Right hindlimb (tissue), 1 donor: ENCODE measurements at regions not wholly inside any gene's neighbourhood (a gene's known extent, or its start where the extent isn't known, plus 50 kb on each side); places are given as distances from the start of the nearest gene placed in this dataset.
A peak's percentile ranks its signal among the peaks of the same experiment; 100 is the strongest.

ENCODE experiments used
- DNase-seq: peaks from one replicate; pipeline ENCODE4 v3.0.0-alpha.2; 2018

- DNase-seq: no peak
Observed at GRCh38 chr3:31232055-31233025, 300.4 kb upstream of the STT3B start.

- no peak for DNase-seq
Observed at GRCh38 chr3:31234145-31234544, 298.6 kb upstream of the STT3B start.

- peak; percentile 37 for DNase-seq
Observed at GRCh38 chr3:31235062-31235700, 297.5 kb upstream of the STT3B start.

DNA sequence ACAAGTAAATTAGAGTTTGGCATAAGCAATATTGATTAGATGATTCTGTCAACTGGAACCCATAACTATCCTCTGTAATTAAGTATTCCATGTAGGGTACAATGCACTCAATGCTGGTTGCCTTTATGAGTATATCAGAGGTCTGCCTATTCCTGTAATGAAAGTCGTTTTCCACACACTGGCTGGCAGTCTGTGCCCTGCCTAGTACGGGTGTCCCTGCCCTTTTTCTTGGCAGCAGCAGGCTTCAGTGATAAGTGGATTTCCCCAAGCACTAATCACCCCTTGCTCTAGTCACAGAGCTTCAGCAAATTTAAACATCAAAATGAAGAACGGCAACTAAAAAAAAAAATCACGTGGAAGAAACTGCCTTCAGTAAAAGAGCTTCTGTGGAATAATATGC lies 294.8 kb upstream of the STT3B start:
- no peak for DNase-seq

DNA sequence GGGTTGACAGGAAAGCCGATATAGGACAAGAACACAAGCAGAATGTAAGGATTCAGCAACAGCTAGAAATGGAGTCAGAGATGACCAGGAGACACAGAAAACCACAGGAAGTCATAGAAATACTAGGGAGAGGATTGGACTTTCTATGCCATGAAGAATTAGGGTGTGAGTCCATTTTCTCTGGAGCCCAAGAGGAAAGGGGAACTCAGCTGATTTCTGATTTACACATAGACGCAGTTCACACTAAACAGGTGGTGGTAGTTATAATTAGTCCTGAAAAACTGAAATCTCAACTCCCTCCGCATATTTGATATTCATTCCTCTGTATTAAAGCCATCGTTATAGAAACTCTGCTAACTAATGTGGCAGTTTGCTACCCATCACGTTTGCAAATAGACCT lies 292.7 kb upstream of the STT3B start:
- DNase-seq: no peak

DNA sequence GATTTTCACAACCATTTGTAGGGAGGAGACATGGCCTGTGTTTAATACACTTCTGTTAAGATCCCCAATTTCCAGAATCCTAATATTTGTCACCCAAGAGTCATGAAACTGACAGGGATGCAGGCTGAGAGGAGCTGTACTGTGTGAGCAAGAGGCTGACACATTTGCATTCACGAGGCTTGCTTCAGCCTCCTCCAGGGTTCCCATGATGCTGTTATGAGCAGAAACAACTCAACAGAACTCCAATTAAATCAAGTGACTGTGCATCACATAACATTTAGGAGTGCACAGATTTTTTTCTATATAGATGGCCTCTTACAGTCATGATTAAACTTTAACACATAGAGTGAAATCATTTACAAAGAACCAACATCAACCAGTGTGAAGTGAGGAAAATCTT lies 292.3 kb upstream of the STT3B start:
- no peak for DNase-seq

DNA sequence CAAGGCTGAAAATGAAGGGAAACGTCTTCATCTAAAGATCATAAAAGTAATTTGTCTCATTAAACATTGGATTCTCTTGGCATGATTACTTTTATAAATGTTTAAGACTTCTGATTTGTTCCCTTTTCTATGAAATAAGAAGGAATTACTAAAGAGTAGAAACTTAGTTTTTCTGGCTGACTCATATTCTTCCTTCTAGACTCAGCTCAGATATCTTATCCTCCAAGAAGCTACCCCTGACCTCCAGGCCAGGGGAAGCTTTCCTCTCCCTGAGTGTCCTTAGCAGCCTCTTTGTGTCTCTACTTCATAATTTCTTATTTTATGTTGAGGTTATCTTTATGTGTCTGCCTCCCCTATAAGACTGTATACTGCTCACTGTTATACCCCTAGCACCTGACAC lies 291.9 kb upstream of the STT3B start:
- DNase-seq: no peak

DNA sequence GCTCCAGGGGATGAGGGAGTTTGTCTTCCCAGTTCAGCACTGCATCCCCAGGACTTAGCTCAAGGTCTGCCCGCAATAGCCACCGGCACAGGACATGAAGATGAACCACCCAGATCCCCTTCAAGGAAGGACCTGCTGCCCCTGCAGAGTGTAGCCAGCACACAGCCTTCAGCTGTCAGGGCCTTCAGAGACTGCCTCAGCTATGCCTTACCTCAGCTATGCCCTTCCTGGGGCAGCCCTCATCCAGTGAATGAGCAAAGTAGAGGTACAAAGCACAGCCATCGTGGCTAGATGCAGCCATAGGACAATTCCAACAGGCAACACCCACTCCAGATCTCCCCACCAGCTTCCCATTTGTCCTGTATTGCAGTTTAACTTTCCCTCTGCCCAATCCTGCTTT lies 291.2 kb upstream of the STT3B start:
- no peak for DNase-seq

DNA sequence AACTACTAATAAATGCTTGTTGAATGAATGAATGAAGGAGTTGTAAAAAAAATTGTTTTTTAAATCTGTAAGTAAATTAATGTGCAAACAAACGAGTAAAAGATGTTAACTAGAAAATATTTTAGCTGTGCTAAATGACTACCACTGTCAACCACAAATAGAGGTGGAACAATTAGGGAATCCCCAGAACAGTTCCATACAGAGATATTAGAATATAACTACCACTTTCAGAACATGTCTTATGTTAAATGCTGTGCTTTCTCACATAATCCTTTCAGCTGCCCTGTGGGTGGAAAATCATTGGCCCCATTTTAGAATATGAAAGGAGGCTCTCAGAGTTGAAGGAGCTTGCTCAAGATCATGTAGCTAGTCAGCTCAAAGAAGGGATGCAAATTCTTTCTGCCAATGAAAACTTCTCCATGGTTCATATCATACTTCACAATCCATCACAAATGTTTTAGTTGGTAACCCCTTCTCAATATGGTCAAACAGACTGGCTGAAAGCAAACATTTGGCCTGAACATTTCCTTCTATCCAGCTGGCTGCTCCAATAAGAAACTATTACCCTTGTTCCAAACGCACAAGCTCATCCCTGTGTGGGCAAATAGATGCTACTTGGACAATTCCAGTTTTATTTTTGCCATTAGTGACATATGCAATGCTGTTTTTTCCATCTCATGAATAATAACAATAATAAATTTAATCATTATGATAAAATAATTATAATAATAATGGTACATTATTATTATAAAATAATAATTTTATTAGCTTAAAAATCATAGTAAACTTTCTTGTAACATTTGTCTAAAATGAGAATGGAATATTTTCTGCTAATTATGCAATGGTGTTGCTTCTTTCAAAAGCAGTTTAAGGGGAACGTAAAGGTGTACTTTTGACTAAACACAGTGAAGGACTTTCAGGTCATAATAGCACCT lies 290.4 kb upstream of the STT3B start:
- DNase-seq: no peak

- no peak for DNase-seq
Observed at GRCh38 chr3:31244929-31245817, 287.6 kb upstream of the STT3B start.

DNA sequence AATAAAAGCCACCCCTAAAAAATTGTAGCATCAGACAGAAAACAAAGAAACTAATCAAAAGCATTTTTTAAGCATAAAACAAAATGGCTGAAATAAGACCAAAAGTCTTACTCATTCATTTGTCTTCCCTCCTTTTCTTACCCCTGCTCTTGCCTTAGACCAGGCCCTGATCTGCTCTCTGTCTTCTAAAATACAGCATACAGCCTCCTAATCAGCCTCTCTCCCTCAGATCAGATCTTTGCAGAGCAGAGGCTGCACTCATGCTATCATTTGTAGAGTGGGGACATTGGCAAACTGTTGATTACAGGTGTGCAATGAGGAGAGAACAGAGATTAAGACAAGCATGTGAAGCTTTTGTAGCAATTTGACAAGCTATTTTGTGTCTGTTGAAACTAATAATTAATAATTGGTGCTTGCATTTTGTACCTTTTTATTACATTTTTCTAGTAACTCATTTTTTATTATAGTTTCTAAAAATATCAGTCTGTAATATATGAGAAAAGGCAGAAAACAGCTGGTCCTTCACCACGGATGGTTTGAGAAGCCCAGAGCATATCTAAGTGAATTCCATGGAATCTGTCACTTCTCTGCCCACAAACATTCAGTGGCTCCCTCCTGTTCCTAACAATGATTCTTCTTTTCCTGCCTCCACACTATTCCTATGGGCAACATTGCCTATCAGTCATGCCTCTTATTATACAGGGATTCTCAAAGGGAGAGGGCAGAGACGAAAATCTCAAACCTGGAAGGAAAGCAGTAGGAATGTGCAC lies 286.2 kb upstream of the STT3B start:
- no peak for DNase-seq

DNA sequence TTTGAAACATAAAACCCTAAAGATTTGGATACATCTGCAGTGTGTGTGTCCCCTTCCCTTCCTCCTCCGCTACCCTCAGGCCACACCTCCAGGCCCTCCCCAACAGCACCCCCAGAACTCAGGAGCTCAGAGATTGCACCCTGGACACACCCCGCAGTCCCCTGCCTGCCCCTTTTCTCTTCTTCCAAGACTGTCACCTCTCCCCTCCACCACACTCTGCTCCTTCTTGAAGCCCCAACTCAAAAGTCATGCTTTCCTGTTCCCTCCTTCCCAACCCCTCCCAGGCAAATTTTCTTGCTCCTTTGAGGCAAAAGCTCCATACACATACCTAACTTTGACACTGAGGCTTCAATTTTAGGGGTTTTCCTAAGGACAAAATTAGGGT lies 285.7 kb upstream of the STT3B start:
- no peak for DNase-seq

GRCh38 chr3:31247850-31248562 lies 284.7 kb upstream of the STT3B start:
- no peak for DNase-seq

DNA sequence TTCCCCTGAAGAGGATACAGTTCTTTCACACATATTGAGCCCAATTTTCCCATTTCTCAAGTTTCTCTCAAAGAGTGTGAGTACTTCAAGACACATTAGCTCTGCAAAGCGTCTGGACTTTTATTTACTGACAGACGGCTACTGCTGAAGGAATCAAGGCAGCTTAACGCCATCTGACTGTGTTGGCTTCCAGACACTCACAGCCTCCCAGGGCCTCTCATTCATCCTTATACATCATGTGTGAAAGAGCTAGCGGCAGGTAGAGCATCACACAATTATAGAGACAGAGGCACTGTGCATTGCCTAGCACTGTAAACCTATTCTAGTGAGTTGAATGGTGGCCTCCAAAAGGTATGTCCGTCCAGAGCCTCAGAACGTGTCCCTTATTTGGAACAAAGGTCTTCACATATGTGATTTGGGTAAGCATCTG lies 284.1 kb upstream of the STT3B start:
- DNase-seq: no peak

DNA sequence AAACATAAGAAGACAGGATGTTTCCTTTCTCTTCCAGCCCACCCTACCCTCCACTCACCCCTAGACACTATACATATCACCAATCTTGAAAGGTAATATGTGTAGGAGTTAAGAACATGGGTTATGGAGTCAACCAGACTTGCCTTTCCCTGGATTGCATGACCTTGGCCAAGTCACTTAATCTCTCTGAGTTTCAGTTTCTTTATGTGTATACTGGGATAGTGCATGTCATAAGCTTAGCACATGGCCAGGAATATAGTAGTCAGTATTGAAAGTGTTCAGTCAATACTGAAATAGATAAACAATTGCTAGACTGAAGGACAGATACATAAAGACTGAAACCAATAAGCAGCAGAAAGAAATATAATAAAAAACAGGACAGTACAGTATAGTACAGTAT lies 283.2 kb upstream of the STT3B start:
- no peak for DNase-seq

- DNase-seq: no peak
Observed at GRCh38 chr3:31250116-31250777, 282.5 kb upstream of the STT3B start.

GRCh38 chr3:31251083-31251482 lies 281.6 kb upstream of the STT3B start:
- DNase-seq: no peak

DNA sequence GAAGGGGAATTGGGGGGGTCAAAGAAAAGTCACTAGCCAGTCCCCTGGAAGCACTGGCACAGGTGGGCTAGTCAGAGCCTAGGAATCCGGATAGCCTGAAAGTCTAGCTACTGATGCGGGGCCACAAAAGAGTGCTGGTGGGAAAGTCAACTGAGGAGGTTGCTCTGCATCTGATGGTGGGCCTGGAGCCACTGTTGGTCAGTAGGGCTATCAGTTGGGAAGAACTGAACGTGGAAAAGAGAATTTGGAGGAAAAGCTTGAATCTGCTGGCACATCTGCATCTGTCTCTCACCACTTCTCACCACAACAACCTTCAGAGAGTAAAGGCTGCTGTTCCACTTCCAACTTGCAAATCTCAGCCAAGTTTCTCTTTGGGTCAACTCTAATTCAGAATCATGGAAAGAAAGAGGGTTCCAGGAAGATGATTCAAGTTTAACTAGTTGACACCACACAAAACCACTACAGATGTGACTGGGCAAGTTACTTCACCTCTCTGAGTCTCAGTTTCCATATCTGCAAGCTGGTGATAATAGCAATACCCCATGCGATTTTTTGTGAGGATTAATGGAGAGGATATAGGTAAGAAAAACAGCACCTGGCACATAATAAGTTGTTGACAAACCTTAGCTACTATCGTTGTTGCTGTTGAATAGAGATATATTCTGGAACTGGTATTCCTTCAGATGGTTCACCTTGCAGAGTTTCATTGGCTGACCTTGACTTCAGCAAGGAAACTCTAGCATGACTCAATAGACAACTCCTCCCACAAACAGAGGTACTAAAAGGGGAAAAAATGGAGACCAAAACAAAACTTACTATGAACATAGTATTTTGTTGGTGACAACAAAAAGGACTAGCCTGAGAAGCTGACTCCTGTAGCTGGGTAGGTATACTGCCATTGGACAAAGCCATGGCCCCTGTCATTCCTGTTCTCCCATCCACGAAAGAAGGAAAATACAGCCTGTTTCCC lies 280.2 kb upstream of the STT3B start:
- no peak for DNase-seq

- no peak for DNase-seq
Observed at GRCh38 chr3:31253782-31254181, 278.9 kb upstream of the STT3B start.
